Aorta (tissue), 5 donors: ENCODE measurements at regions not wholly inside any gene's neighbourhood (a gene's known extent, or its start where the extent isn't known, plus 50 kb on each side); places are given as distances from the start of the nearest gene placed in this dataset.

Experiments
- ATAC-seq: fragments of 200-7000 bp; cut with Tn5 transposase; one replicate; pipeline ENCODE4 v1.9.1; 2022; ENCODE audit warnings: moderate library complexity; ENCODE audit not compliant: low FRiP score
- DNase-seq, 2 donors: peaks; one replicate each; pipeline ENCODE4 v3.0.0-alpha.2; 2020
- H3K27ac ChIP-seq, 2 donors: one replicate each; pipeline ENCODE4 v1.5.1; 2013; ENCODE audit warnings: low read length in 2 of 2, mild to moderate bottlenecking in 2 of 2, moderate library complexity in 2 of 2, control low read depth in 1 of 2, inconsistent platforms in 1 of 2, low read depth in 1 of 2
- H3K27me3 ChIP-seq, 2 donors: one replicate each; pipeline ENCODE4 v1.6.1; 2013; ENCODE audit warnings: control low read depth in 1 of 2, low read length in 1 of 2, mild to moderate bottlenecking in 1 of 2, moderate library complexity in 1 of 2; ENCODE audit not compliant: insufficient read depth in 2 of 2, control insufficient read depth in 1 of 2
- H3K36me3 ChIP-seq, 2 donors: one replicate each; pipeline ENCODE4 v1.6.1; 2013; ENCODE audit warnings: control low read depth in 1 of 2, low read length in 1 of 2, mild to moderate bottlenecking in 1 of 2; ENCODE audit not compliant: insufficient read depth in 2 of 2, control insufficient read depth in 1 of 2
- H3K4me1 ChIP-seq, 2 donors: one replicate each; pipeline ENCODE4 v1.6.1; 2013; ENCODE audit warnings: low read length in 2 of 2, control low read depth in 1 of 2, mild to moderate bottlenecking in 1 of 2, moderate library complexity in 1 of 2; ENCODE audit not compliant: insufficient read depth in 2 of 2, control insufficient read depth in 1 of 2
- H3K4me3 ChIP-seq, 2 donors: one replicate each; pipeline ENCODE4 v1.5.1; 2013; ENCODE audit warnings: low read length in 2 of 2, control low read depth in 1 of 2, mild to moderate bottlenecking in 1 of 2
- H3K9me3 ChIP-seq: one replicate; pipeline ENCODE4 v1.6.1; 2013; ENCODE audit warnings: mild to moderate bottlenecking, low read length; ENCODE audit not compliant: control insufficient read depth
- WGBS, 2 donors: extraction: QIAGEN DNeasy Blood & Tissue Kit; methylation state at CpG; one replicate each; pipeline ENCODE4 v1.1.7; 2013; 5-methylcytosine and 5-hydroxymethylcytosine counted together
- intact Hi-C, 2 donors: fragments of 100-400 bp; cut with DNase I; formaldehyde crosslinking; loops; one replicate each; pipeline versions ENCODE4 v1.14.2 to v1.15.0; 2022
- donor health status: healthy with polysubstance abuse.
- donor health status: Bipolar disorder and iron deficiency.
- donor health status: DM: no; HTN: no; CAD: no.
- donor health status: DM: no; HTN: no; CAD: no.
- donor health status: DM: yes; HTN: yes; CAD: no.

DNA sequence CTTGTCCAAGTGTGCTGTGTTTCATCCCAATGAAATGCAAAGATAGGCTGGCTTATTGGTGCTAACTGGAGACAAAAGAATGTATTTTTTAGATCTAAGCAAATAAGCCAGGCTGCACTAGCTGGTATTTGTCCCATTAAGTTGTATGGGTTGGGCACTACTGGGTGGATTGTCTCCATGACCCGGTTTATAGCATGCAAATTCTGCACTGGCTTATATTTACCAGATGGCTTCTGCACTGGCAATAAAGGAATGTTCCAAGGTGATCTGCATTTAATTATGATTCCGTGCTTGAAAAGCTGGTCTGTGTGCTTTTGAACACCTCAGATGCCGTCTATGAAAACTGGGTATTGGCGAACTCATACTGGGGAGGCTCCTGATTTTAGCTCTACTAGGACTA lies 61.4 kb upstream of the MOCS1 start:
- DNase-seq = no peak
- 88 to 93% methylated on average over 4 of the region's 4 CpGs for whole genome bisulfite sequencing, 2 donors
- no peaks in the 10 kb centered on the region for H3K4me1 ChIP-seq
- H3K36me3 ChIP-seq = no peaks in the 10 kb centered on the region
- H3K4me3 ChIP-seq = no peak overlapping the region
- intact Hi-C loops = no loop called here
- no peaks in the 10 kb centered on the region for H3K27me3 ChIP-seq
- H3K27ac ChIP-seq = no peak overlapping the region
- peaks cover 7% of the 10 kb centered on the region for H3K9me3 ChIP-seq
- no peak for ATAC-seq

DNA sequence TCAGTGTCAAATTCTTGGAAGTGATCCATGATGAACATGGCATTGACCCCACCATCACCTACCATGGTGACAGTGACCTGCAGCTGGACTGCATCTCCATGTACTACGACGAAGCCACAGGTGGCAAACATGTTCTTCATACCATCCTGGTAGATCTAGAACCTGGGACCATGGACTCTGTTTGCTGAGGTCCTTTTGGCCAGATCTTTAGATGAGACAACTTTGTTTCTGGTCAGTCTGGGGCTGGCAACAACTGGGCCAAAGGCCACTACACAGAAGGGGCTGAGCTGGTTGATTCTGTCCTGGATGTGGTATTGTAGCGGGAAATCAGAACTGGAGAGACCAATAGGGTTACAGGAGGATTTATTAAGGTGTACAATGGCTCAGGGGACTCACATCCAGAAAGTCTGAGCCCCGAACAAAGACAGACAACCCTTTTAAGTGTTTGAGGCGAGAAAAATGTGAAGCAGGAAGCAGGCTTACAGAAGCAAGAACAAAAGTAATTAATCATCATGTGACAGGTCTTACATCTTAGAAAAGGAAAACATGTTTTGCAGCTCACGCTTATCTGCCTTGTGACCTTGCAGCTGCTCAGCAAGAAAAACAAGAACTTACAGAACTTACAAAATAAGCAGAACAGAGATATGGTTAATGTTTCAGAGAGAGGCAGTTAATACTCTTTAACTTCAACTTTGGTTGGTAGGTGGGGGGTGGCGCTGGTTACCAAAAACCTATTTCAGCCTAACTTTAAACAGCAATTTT lies 58.8 kb upstream of the MOCS1 start:
- intact Hi-C loops = no loop called here
- ATAC-seq (no peak), DNase-seq (no peak)
- 55 to 57% methylated on average over 7 of the region's 7 CpGs for WGBS, 2 donors
- H3K4me3 ChIP-seq = no peak overlapping the region
- no peaks in the 10 kb centered on the region for H3K27me3 ChIP-seq
- no peaks in the 10 kb centered on the region for H3K4me1 ChIP-seq
- no peak overlapping the region for H3K27ac ChIP-seq
- H3K9me3 ChIP-seq = peaks cover 5% of the 10 kb centered on the region
- H3K36me3 ChIP-seq = no peaks in the 10 kb centered on the region
